ENCODE measurements at regions not wholly inside any gene's neighbourhood (a gene's known extent, or its start where the extent isn't known, plus 50 kb on each side); places are given as distances from the start of the nearest gene placed in this dataset.

DNA sequence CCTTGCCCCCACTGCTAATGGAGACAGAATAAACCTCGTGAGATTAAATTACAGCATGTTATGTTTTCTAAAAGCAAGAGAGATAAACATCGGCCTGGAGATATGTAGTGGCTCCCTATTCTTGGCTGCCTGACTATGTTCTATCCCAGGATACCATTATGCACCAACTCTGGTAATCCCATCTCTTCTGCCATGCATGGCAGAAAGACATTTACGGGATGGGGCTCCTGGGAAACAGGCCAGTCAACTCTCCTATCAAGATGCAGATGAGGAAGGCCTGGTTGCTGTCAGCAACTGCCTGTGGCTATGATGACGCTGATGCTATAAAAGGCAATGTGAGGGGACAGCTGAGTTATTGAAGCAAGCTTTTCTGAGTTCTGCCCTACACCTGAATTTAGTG, 166.2 kb upstream of the VCX3A start:
- Mint-ChIP-seq H3K9me3 (no peaks in the 10 kb centered on the region), H3K27ac (no peak overlapping the region), H3K4me3 (no peak overlapping the region), H3K36me3 (ENCODE audit: low read depth) (no peaks in the 10 kb centered on the region), H3K4me1 (ENCODE audit: low read depth) (no peaks in the 10 kb centered on the region), H3K27me3 (ENCODE audit: low read depth) (no peaks in the 10 kb centered on the region)
- CTCF ChIA-PET = no interaction called here
- no peak for DNase-seq
- intact Hi-C loops (cut with micrococcal nuclease) = no loop called here

DNA sequence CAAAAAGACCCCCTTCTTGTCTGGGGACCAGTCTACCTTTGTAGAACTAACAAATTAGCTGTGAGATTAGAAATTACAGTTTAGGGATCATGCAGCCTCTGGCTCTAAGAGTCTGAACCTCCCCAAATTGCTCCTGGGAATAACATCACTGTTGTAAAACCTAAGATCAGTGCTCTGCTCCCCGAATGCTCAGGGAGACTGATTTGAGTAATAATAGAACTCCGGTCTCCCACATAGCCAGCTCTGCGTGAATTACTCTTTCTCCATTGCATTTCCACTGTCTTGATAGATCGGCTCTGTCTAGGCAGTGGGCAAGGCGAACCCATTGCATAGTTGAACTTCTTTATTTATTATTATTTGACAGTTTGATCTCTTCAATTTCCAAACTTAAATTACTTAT, 160.8 kb upstream of the VCX3A start:
- no peak overlapping the region for H3K4me3 Mint-ChIP-seq
- no peaks in the 10 kb centered on the region for H3K4me1 Mint-ChIP-seq (ENCODE audit: low read depth)
- H3K36me3 Mint-ChIP-seq (ENCODE audit: low read depth) = no peaks in the 10 kb centered on the region
- H3K27me3 Mint-ChIP-seq (ENCODE audit: low read depth) = no peaks in the 10 kb centered on the region
- no peak for DNase-seq
- H3K27ac Mint-ChIP-seq = no peak overlapping the region
- intact Hi-C loops (cut with micrococcal nuclease) = no loop called here
- no peaks in the 10 kb centered on the region for H3K9me3 Mint-ChIP-seq
- CTCF ChIA-PET = no interaction called here

DNA sequence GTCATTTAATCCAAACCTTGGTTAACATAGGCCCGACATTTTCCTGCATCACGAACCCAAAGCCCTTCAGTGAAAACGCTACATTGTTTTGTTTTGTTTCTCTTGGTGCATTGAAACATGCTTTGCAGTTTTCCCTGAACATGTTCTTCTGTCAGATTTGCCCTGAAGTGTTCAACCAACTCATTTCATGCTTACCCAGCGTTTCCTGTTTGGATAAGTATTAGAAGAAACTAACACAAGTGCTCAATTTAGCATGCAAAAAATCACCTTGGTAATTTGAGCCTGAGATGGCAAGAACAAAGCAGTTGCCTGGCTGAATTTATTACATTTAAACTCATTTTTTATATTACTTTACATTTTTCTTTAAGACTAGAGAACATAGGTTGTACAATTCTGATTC, 160.1 kb upstream of the VCX3A start:
- no peak for DNase-seq
- Mint-ChIP-seq H3K4me3 (no peak overlapping the region), H3K27ac (no peak overlapping the region), H3K27me3 (ENCODE audit: low read depth) (no peaks in the 10 kb centered on the region), H3K36me3 (ENCODE audit: low read depth) (no peaks in the 10 kb centered on the region), H3K4me1 (ENCODE audit: low read depth) (no peaks in the 10 kb centered on the region), H3K9me3 (no peaks in the 10 kb centered on the region)
- intact Hi-C loops (cut with micrococcal nuclease) = no loop called here
- CTCF ChIA-PET = no interaction called here

DNA sequence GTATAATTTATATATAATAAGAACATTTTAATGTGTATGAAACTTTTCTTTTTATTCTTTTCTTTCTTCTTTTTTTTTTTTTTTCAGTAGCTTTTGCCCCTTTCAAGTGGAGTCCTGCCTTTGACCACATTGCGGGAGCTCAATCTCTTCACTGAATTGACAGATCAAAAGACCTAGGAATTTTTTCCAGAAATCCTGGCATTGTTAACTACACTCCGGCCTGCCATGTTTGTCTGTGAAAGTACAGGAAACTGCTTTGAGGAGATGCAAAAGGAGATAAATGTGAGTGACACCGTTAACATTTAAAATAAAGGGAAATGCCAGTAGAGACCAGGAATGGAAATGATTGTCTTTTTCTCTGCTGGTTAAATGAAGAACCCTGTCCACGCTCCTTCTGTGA, 159.3 kb upstream of the VCX3A start:
- H3K4me3 Mint-ChIP-seq = no peak overlapping the region
- no peaks in the 10 kb centered on the region for H3K36me3 Mint-ChIP-seq (ENCODE audit: low read depth)
- intact Hi-C loops (cut with micrococcal nuclease) = no loop called here
- DNase-seq = no peak
- H3K27ac Mint-ChIP-seq = no peak overlapping the region
- CTCF ChIA-PET = no interaction called here
- H3K27me3 Mint-ChIP-seq (ENCODE audit: low read depth) = no peaks in the 10 kb centered on the region
- peaks cover 2% of the 10 kb centered on the region for H3K9me3 Mint-ChIP-seq
- H3K4me1 Mint-ChIP-seq (ENCODE audit: low read depth) = no peaks in the 10 kb centered on the region

DNA sequence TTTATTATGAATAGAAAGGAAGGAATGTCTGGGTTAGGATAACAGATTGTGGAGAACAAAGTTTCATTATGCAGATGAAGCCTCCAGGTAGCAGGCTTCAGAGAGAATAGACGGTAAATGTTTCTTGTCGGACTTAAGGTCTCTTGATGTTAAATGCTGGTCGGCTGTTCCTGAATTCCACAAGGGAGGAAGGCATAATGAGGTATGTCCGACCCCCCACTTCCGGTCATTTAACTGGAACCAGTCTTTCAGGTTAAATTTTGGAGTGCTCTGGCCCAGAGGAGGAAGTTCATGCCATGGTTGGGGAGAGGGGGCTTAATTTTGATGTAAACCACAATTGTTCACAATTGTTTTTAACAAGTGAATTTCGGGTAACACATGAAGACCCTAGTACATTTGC, 158.1 kb upstream of the VCX3A start:
- H3K27ac Mint-ChIP-seq = no peak overlapping the region
- H3K27me3 Mint-ChIP-seq (ENCODE audit: low read depth) = no peaks in the 10 kb centered on the region
- intact Hi-C loops (cut with micrococcal nuclease) = no loop called here
- H3K4me1 Mint-ChIP-seq (ENCODE audit: low read depth) = no peaks in the 10 kb centered on the region
- H3K9me3 Mint-ChIP-seq = peaks cover 2% of the 10 kb centered on the region
- DNase-seq = no peak
- no peak overlapping the region for H3K4me3 Mint-ChIP-seq
- CTCF ChIA-PET = no interaction called here
- no peaks in the 10 kb centered on the region for H3K36me3 Mint-ChIP-seq (ENCODE audit: low read depth)

DNA sequence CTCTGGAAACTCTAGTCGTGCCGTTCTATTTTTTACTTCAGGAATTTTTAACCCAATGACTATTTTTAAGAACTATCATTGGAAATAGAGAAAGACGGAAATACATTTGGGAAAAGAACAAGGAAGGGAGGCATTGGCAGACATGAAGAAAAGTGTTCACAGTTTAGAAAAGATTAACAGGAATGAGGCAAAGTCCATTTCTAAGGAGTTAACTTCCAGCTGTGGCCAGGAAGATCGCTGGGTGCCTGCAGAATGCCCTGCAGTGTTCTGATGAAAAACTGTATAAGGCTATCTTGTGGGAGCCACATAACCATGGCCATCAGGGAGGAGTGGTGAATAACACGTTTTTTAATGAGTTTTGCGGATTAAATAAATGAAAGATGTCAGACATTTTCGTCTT, 150.6 kb upstream of the VCX3A start:
- Mint-ChIP-seq H3K36me3 (ENCODE audit: low read depth) (no peaks in the 10 kb centered on the region), H3K27ac (no peak overlapping the region), H3K9me3 (peaks cover 2% of the 10 kb centered on the region), H3K27me3 (ENCODE audit: low read depth) (no peaks in the 10 kb centered on the region), H3K4me1 (ENCODE audit: low read depth) (no peaks in the 10 kb centered on the region), H3K4me3 (no peak overlapping the region)
- intact Hi-C loops (cut with micrococcal nuclease) = no loop called here
- no peak for DNase-seq
- CTCF ChIA-PET = no interaction called here

DNA sequence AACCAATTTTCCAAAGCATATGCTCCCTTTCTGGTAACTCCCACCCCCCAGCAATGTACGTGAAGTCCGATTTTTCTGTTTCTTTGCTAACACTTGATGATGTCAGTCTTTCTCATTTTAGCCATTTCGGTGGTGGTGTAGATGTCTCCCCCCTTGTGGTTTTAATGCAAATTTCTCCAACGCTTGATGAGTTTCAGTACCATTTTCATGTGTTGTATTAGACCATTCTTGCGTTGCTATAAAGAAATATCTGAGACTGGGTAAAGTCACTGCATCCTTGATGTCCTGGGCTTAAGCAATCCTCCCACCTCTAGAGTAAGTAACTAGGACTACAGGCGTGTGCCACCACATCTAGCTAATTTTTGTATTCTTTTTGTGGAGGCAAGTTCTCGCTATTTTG, 148.4 kb upstream of the VCX3A start:
- no peaks in the 10 kb centered on the region for H3K9me3 Mint-ChIP-seq
- H3K27ac Mint-ChIP-seq = no peak overlapping the region
- H3K4me3 Mint-ChIP-seq = no peak overlapping the region
- intact Hi-C loops (cut with micrococcal nuclease) = no loop called here
- no peaks in the 10 kb centered on the region for H3K4me1 Mint-ChIP-seq (ENCODE audit: low read depth)
- no peaks in the 10 kb centered on the region for H3K36me3 Mint-ChIP-seq (ENCODE audit: low read depth)
- no peak for DNase-seq
- CTCF ChIA-PET = no interaction called here
- H3K27me3 Mint-ChIP-seq (ENCODE audit: low read depth) = no peaks in the 10 kb centered on the region

- H3K27ac Mint-ChIP-seq = no peak overlapping the region
- H3K9me3 Mint-ChIP-seq = no peaks in the 10 kb centered on the region
- intact Hi-C loops (cut with micrococcal nuclease) = no loop called here
- no peak for DNase-seq
- CTCF ChIA-PET = no interaction called here
- H3K4me1 Mint-ChIP-seq (ENCODE audit: low read depth) = no peaks in the 10 kb centered on the region
- no peaks in the 10 kb centered on the region for H3K36me3 Mint-ChIP-seq (ENCODE audit: low read depth)
- H3K27me3 Mint-ChIP-seq (ENCODE audit: low read depth) = no peaks in the 10 kb centered on the region
- no peak overlapping the region for H3K4me3 Mint-ChIP-seq
Observed at GRCh38 chrX:6681521-6682145, 146.7 kb upstream of the VCX3A start.

- no peaks in the 10 kb centered on the region for H3K4me1 Mint-ChIP-seq (ENCODE audit: low read depth)
- H3K9me3 Mint-ChIP-seq = no peaks in the 10 kb centered on the region
- no peaks in the 10 kb centered on the region for H3K27me3 Mint-ChIP-seq (ENCODE audit: low read depth)
- H3K4me3 Mint-ChIP-seq = no peak overlapping the region
- intact Hi-C loops (cut with micrococcal nuclease) = no loop called here
- CTCF ChIA-PET = interaction anchor here (0.6 kb wide), 1 partner anchor 467 kb away, joined by 3 read pairs; no protein-coding TSS in a partner anchor
- H3K27ac Mint-ChIP-seq = no peak overlapping the region
- H3K36me3 Mint-ChIP-seq (ENCODE audit: low read depth) = no peaks in the 10 kb centered on the region
- DNase-seq = no peak
Observed at GRCh38 chrX:6679988-6680387, 145.1 kb upstream of the VCX3A start.

DNA sequence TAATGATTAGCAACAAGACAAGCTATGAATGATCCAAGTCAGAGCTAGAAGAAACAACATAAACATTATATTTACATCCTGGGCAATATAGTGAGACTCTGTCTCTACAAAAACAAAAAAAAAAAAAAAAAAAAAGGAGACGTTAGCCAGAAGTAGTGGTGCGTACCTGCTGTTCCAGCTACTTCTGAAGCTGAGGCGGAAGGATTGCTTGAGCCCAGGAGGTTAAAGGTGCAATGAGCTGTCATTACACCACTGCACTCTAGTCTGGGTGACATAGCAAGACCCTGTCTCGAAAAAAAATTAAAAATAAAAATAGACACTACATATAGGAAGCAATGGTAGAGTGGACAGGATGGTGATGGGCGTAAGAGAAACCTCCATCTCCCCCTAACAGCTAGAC, 144.6 kb upstream of the VCX3A start:
- no peaks in the 10 kb centered on the region for H3K27me3 Mint-ChIP-seq (ENCODE audit: low read depth)
- H3K4me1 Mint-ChIP-seq (ENCODE audit: low read depth) = no peaks in the 10 kb centered on the region
- H3K4me3 Mint-ChIP-seq = no peak overlapping the region
- H3K9me3 Mint-ChIP-seq = no peaks in the 10 kb centered on the region
- CTCF ChIA-PET = no interaction called here
- H3K36me3 Mint-ChIP-seq (ENCODE audit: low read depth) = no peaks in the 10 kb centered on the region
- intact Hi-C loops (cut with micrococcal nuclease) = no loop called here
- no peak for DNase-seq
- no peak overlapping the region for H3K27ac Mint-ChIP-seq

DNA sequence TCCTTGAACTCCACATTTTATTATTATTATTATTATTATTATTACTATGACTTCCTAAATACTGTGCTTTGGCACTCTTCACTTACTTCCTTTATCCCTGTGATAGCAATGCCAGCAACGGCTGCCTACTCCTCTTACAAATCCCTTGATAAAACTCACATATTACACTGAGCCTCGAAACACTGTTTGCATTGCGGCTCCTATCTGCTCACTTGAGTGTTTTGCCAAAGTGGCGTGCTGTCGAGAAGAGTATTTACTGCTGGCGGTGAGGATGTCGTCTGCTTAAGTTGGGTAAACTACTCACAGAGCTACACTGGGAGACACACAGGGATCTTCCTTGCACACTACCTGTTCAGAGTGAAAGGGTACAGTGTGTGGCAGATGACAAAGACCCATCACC, 143.4 kb upstream of the VCX3A start:
- CTCF ChIA-PET = interaction anchor here (1.0 kb wide), 1 partner anchor 12 kb away, joined by 4 read pairs; no protein-coding TSS in a partner anchor
- Mint-ChIP-seq H3K36me3 (ENCODE audit: low read depth) (no peaks in the 10 kb centered on the region), H3K27me3 (ENCODE audit: low read depth) (no peaks in the 10 kb centered on the region), H3K4me3 (no peak overlapping the region), H3K27ac (no peak overlapping the region), H3K4me1 (ENCODE audit: low read depth) (no peaks in the 10 kb centered on the region), H3K9me3 (no peaks in the 10 kb centered on the region)
- DNase-seq = no peak
- intact Hi-C loops (cut with micrococcal nuclease) = no loop called here

GRCh38 chrX:6674734-6675133, 139.8 kb upstream of the VCX3A start:
- Mint-ChIP-seq H3K4me3 (no peak overlapping the region), H3K27ac (no peak overlapping the region), H3K36me3 (ENCODE audit: low read depth) (no peaks in the 10 kb centered on the region), H3K27me3 (ENCODE audit: low read depth) (no peaks in the 10 kb centered on the region), H3K4me1 (ENCODE audit: low read depth) (no peaks in the 10 kb centered on the region), H3K9me3 (no peaks in the 10 kb centered on the region)
- CTCF ChIA-PET = no interaction called here
- DNase-seq = no peak
- intact Hi-C loops (cut with micrococcal nuclease) = no loop called here

DNA sequence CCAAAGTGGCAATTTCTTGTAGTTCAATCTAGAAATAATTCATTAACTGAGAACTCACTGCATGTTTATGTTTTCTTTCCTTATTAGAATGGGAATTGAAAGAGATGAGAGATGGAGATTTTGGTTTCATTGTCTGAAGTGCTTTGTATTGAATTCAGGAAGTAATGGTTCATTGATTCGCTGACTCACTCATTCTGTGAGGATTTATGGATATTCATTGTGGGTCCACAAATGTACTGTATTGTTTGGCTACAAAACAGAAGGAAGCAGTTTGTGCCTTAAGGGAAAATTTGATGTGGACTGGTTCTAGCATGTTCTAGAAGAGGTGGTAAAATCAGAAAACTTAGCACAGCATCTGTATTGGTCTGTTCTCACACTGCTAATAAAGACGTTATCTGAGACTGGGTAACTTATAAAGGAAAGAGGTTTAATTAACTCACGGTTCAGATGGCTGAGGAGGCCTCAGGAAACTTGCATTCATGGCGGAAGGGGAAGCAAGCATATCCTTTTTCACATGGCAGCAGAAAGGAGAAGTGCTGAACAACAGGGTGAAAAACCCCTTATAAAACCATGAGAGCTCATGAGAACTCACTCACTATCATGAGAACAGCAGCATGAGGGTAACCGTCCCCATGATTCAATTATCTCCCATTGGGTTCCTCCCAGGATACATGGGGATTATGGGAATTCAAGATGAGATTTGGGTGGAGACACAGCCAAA, 132.3 kb upstream of the VCX3A start:
- H3K27ac Mint-ChIP-seq = no peak overlapping the region
- no peaks in the 10 kb centered on the region for H3K9me3 Mint-ChIP-seq
- CTCF ChIA-PET = interaction anchor here (1.3 kb wide), 1 partner anchor 11 kb away, joined by 4 read pairs; no protein-coding TSS in a partner anchor
- DNase-seq = no peak
- intact Hi-C loops (cut with micrococcal nuclease) = no loop called here
- H3K36me3 Mint-ChIP-seq (ENCODE audit: low read depth) = no peaks in the 10 kb centered on the region
- no peaks in the 10 kb centered on the region for H3K27me3 Mint-ChIP-seq (ENCODE audit: low read depth)
- H3K4me1 Mint-ChIP-seq (ENCODE audit: low read depth) = no peaks in the 10 kb centered on the region
- H3K4me3 Mint-ChIP-seq = no peak overlapping the region

Measured in activated naive CD4-positive, alpha-beta T cell treated with anti-CD3 and anti-CD28 coated beads for 36 hours (primary cell).